Stomach smooth muscle (tissue), 2 donors: ENCODE measurements at regions not wholly inside any gene's neighbourhood (a gene's known extent, or its start where the extent isn't known, plus 50 kb on each side); places are given as distances from the start of the nearest gene placed in this dataset.

Experiments used
- H3K27ac ChIP-seq: one replicate; pipeline ENCODE4 v1.7.0; 2013; ENCODE audit warnings: mild to moderate bottlenecking, low read length, inconsistent platforms
- H3K27me3 ChIP-seq, 2 donors: one replicate each; pipeline ENCODE4 v1.7.0; 2013; ENCODE audit warnings: low read length in 2 of 2; ENCODE audit not compliant: insufficient read depth in 2 of 2, control insufficient read depth in 1 of 2
- H3K36me3 ChIP-seq, 2 donors: one replicate each; pipeline ENCODE4 v1.7.0; 2013; ENCODE audit warnings: low read length in 2 of 2; ENCODE audit not compliant: control insufficient read depth in 2 of 2, insufficient read depth in 2 of 2
- H3K4me1 ChIP-seq: one replicate; pipeline ENCODE4 v1.7.0; 2013; ENCODE audit warnings: low read length; ENCODE audit not compliant: control insufficient read depth, insufficient read depth
- H3K4me3 ChIP-seq, 2 donors: one replicate each; pipeline ENCODE4 v1.7.0; 2013; ENCODE audit warnings: low read length in 2 of 2
- H3K9ac ChIP-seq, 2 donors: one replicate each; pipeline ENCODE4 v1.7.0; 2013; ENCODE audit warnings: low read length in 2 of 2, mild to moderate bottlenecking in 1 of 2
- H3K9me3 ChIP-seq, 2 donors: one replicate each; pipeline ENCODE4 v1.7.0; 2013; ENCODE audit warnings: low read length in 2 of 2; ENCODE audit not compliant: control insufficient read depth in 2 of 2
- donor health status: healthy.
- donor health status: Pancreatic carcinoma.

DNA sequence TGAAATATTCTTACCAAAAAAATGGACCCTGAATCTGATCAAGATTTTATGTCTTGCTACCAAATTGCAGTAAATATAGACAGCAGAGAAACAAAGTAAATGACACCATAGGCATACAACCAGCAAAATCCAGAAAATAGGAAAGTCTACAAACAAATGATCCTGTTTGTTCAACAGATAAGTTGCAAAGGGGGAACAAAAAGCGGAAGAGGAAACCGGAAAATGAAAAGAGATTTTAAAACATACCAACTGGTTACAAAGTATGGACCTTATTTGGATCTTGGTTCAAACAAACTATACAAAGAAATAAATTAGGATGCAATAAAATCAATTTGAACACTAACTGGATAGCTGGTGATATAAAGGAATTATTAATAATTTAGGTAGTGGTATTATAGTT lies 92.0 kb downstream of the TMPRSS5 start:
- Histone ChIP-seq H3K27me3 (no peaks in the 10 kb centered on the region), H3K36me3 (no peaks in the 10 kb centered on the region), H3K4me3 (no peak overlapping the region), H3K4me1 (no peaks in the 10 kb centered on the region), H3K9me3 (no peaks in the 10 kb centered on the region), H3K27ac (no peak overlapping the region), H3K9ac (no peak overlapping the region)

DNA sequence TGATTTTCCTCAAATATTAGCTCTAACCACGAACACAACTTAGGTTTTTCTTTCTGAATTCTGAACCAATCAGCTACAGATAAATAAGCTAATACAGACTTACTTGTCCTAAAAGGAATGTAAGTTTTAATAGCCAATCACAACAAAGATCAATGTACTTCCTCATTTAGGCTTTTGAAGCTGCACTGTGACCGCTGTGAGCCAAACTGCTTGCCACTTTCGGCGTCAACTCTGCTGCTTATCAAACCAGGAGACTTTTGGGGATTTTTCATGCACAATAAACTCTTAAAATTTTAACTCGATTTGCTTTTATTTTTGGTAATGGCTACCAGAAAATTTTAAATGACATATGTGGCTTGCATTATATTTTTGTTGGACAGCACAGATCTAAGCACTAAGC lies 92.5 kb downstream of the TMPRSS5 start:
- H3K27me3 ChIP-seq: no peaks in the 10 kb centered on the region
- H3K9ac ChIP-seq: no peak overlapping the region

DNA sequence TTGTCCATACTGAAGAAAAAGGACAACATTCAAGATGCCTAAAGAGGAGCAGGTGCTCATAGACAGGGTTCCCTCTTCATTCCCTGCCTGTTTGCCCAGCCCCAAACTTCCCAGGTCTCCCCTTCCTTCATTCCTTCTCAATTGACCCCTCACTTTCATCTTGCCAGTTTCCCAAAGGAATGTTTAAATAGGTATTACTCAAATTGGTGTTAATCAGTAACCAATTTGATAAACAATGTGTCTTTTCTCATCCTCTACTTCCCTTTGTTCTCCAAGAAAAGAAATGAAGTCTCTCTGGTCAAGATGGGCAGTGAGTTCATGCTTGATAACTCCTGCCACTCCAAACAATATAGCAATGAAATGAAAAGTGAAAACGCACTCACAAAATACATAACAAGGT lies 101.9 kb downstream of the TMPRSS5 start:
- Histone ChIP-seq H3K27me3 (no peaks in the 10 kb centered on the region), H3K9ac (no peak overlapping the region), H3K27ac (no peak overlapping the region), H3K4me1 (peaks cover 4% of the 10 kb centered on the region), H3K9me3 (peaks cover 0 to 7% of the 10 kb centered on the region in 2 donors), H3K36me3 (no peaks in the 10 kb centered on the region), H3K4me3 (no peak overlapping the region)

More for the DNA sequence above, 92.5 kb downstream of the TMPRSS5 start:
- no peaks in the 10 kb centered on the region for H3K4me1 ChIP-seq
- H3K36me3 ChIP-seq: no peaks in the 10 kb centered on the region
- H3K27ac ChIP-seq: no peak overlapping the region
- no peak overlapping the region for H3K4me3 ChIP-seq
- H3K9me3 ChIP-seq: no peaks in the 10 kb centered on the region

GRCh38 chr11:113603277-113604059 lies 102.6 kb downstream of the TMPRSS5 start:
- no peak overlapping the region for H3K27ac ChIP-seq
- peaks cover 0 to 7% of the 10 kb centered on the region in 2 donors for H3K9me3 ChIP-seq
- no peaks in the 10 kb centered on the region for H3K36me3 ChIP-seq
- no peak overlapping the region for H3K9ac ChIP-seq
- no peaks in the 10 kb centered on the region for H3K27me3 ChIP-seq
- H3K4me1 ChIP-seq: peaks cover 4% of the 10 kb centered on the region
- H3K4me3 ChIP-seq: no peak overlapping the region

- peaks cover 4% of the 10 kb centered on the region for H3K4me1 ChIP-seq
- peaks cover 0 to 7% of the 10 kb centered on the region in 2 donors for H3K9me3 ChIP-seq
- no peak overlapping the region for H3K9ac ChIP-seq
- no peaks in the 10 kb centered on the region for H3K36me3 ChIP-seq
- no peaks in the 10 kb centered on the region for H3K27me3 ChIP-seq
- H3K4me3 ChIP-seq: no peak overlapping the region
- no peak overlapping the region for H3K27ac ChIP-seq
These were observed 103.6 kb downstream of the TMPRSS5 start for GRCh38 chr11:113602483-113602882.

DNA sequence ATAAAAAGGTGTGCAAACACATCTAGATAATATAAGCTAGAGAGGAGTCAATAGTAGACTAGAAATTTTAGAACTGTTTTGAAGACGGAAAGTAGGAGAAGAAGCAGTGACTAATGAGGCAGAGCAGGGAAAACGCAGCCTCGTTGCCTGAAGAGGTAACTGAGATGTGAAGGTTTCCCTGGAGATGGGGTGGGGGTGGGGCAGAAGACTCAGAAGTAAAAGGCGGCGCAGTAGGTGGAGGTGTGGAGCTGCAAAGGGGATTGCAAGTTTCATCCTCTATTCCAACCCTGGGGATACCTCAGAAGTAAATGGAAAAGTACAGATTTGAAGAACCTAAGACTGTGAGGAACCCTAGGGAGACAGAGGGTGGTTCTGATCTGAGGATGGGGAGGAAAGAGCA lies 109.5 kb downstream of the TMPRSS5 start:
- H3K9me3 ChIP-seq: no peaks in the 10 kb centered on the region
- no peak overlapping the region for H3K4me3 ChIP-seq
- H3K27me3 ChIP-seq: no peaks in the 10 kb centered on the region
- H3K9ac ChIP-seq: no peak overlapping the region
- H3K4me1 ChIP-seq: no peaks in the 10 kb centered on the region
- no peaks in the 10 kb centered on the region for H3K36me3 ChIP-seq
- no peak overlapping the region for H3K27ac ChIP-seq

GRCh38 chr11:113595810-113596594 lies 110.1 kb downstream of the TMPRSS5 start:
- Histone ChIP-seq H3K9ac (no peak overlapping the region), H3K4me1 (no peaks in the 10 kb centered on the region), H3K36me3 (no peaks in the 10 kb centered on the region), H3K27ac (no peak overlapping the region), H3K9me3 (no peaks in the 10 kb centered on the region), H3K27me3 (no peaks in the 10 kb centered on the region), H3K4me3 (no peak overlapping the region)

GRCh38 chr11:113593698-113594308 lies 112.3 kb downstream of the TMPRSS5 start:
- no peaks in the 10 kb centered on the region for H3K4me1 ChIP-seq
- no peaks in the 10 kb centered on the region for H3K36me3 ChIP-seq
- H3K27ac ChIP-seq: no peak overlapping the region
- H3K9me3 ChIP-seq: no peaks in the 10 kb centered on the region
- H3K27me3 ChIP-seq: no peaks in the 10 kb centered on the region
- H3K9ac ChIP-seq: no peak overlapping the region
- H3K4me3 ChIP-seq: no peak overlapping the region

DNA sequence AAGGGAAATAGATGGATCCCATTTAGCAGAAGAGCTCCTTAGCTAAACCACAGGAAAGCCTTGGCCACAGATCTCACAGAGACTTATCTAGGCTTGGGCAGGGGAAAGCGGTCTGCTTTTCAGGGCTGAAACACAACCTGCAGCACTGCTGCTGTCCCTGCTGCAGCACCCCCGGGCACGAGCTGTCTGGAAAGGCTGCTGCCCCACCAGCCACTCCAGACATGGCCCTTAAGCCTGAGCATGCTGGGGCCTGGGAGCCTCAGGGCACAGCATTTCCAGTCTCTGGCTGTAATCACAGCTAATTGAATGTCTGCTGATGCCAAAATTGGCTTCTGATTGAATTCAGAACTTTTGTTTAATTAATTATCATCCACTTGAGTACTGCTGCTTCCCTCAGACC lies 115.0 kb downstream of the TMPRSS5 start:
- H3K36me3 ChIP-seq: no peaks in the 10 kb centered on the region
- no peaks in the 10 kb centered on the region for H3K4me1 ChIP-seq
- no peaks in the 10 kb centered on the region for H3K27me3 ChIP-seq
- H3K4me3 ChIP-seq: no peak overlapping the region
- H3K27ac ChIP-seq: no peak overlapping the region
- H3K9ac ChIP-seq: no peak overlapping the region
- no peaks in the 10 kb centered on the region for H3K9me3 ChIP-seq

DNA sequence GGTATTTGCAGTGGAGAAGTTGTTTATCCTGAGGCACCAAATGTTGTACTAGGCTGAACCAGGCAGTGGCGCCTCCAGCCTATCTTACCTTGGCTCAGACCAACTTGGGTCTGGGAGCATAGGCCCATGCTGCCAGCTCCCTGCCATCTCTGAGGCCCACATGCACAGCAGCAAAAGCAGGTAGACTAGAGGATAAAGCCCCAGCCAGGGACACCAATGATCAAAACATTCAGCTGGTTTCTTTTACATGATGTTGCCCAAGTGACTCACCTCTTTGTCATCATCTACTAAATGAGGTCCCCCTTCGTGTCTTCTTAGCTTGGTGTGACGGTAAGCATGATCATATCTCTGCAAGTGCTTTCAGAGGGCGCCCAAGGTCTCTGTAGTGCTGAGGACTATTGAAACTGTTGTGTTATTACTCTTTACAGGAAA lies 112.1 kb upstream of the DRD2 start:
- Histone ChIP-seq H3K4me3 (no peak overlapping the region), H3K9ac (no peak overlapping the region), H3K27me3 (no peaks in the 10 kb centered on the region), H3K9me3 (no peaks in the 10 kb centered on the region), H3K27ac (no peak overlapping the region), H3K4me1 (no peaks in the 10 kb centered on the region), H3K36me3 (no peaks in the 10 kb centered on the region)
